ENCODE measurements at regions not wholly inside any gene's neighbourhood (a gene's known extent, or its start where the extent isn't known, plus 50 kb on each side); places are given as distances from the start of the nearest gene placed in this dataset.

DNA sequence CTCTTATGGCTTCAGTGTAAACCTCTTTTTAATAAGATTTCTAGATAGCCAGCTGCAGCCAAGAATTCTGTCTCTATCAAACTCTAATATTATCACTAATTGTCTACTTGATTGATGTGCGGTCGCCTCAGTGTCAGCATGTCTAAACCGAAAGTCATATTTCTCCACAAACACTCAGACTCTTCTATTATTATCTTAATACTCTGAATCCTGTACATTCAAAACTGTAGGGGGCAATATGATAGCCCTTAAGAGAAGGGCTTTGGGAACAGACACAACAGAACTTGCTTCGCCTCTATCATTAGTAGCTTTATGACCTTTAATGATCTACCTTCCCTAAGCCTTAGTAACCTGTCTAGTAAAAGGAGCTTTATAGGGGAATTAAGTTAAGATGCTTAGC, 379.7 kb upstream of the PTCHD4 start:
- WGBS, result 81% methylated on average over 4 of the region's 4 CpGs
- Histone ChIP-seq H3K27me3 (no peaks in the 10 kb centered on the region), H3K27ac (replicated peaks in 1 of 4) (no peak overlapping the region), H3K4me1 (no peaks in the 10 kb centered on the region), H3K9me3 (no peaks in the 10 kb centered on the region), H3K4me3 (no peak overlapping the region), H3K36me3 (no peaks in the 10 kb centered on the region)
- TF ChIP-seq, protein P1, sequence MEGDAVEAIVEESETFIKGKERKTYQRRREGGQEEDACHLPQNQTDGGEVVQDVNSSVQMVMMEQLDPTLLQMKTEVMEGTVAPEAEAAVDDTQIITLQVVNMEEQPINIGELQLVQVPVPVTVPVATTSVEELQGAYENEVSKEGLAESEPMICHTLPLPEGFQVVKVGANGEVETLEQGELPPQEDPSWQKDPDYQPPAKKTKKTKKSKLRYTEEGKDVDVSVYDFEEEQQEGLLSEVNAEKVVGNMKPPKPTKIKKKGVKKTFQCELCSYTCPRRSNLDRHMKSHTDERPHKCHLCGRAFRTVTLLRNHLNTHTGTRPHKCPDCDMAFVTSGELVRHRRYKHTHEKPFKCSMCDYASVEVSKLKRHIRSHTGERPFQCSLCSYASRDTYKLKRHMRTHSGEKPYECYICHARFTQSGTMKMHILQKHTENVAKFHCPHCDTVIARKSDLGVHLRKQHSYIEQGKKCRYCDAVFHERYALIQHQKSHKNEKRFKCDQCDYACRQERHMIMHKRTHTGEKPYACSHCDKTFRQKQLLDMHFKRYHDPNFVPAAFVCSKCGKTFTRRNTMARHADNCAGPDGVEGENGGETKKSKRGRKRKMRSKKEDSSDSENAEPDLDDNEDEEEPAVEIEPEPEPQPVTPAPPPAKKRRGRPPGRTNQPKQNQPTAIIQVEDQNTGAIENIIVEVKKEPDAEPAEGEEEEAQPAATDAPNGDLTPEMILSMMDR (IDR thresholded peaks at IDR 0.05), result no peak
- TF ChIP-seq POLR2AphosphoS5 (IDR thresholded peaks at IDR 0.05) (no peak), POLR2A (IDR thresholded peaks at IDR 0.05; ENCODE audit: low read depth) (no peak)
- intact Hi-C loops (cut with DNase I), result no loop called here
- no peak for DNase-seq (ENCODE audit: extremely low spot score)

DNA sequence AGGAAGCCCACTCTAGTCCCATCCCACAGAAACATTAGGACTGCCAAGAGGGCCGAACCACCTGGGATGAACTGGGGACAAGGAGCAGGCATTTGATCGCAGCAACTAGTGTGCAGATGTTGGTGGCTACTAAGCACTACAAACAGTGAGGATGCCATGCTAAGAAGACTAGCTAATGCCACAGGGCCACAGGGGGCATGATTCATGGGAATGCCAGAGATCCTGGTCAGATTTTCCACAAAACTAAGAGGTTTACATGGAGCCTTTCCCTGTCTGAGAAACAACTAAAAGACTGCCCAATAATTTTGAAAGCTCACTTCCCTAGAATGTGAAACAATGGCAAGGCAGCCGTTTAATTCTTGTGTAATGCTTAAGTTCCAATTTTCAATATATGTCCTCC, 375.9 kb upstream of the PTCHD4 start:
- DNase-seq (ENCODE audit: extremely low spot score), result no peak
- no peaks in the 10 kb centered on the region for H3K9me3 ChIP-seq
- 87% methylated on average over 3 of the region's 3 CpGs for WGBS

DNA sequence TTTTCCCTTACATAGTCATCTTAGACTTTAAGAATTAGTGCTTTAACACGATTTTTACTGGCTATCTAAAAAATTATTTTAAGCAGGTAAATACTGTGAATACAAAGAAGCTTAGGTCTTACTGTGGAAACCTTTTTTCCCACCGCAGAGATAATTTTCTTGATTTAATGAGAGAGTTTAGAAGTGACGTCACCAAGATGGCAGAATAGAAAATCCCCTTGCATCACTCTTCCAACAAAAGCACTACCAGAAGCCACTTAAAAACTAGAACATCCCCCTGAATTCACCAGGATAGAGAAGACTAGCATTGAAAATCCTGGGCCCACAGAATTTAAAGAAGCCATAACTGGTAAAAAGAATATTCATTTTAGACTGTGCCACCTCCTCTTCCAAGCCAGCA, 375.4 kb upstream of the PTCHD4 start:
- Histone ChIP-seq H3K4me3 (no peak overlapping the region), H3K36me3 (no peaks in the 10 kb centered on the region), H3K4me1 (no peaks in the 10 kb centered on the region), H3K9me3 (no peaks in the 10 kb centered on the region), H3K27me3 (no peaks in the 10 kb centered on the region), H3K27ac (replicated peaks in 1 of 4) (no peak overlapping the region)
- WGBS, result 65% methylated on average over 3 of the region's 3 CpGs
- DNase-seq (ENCODE audit: extremely low spot score), result no peak
- intact Hi-C loops (cut with DNase I), result no loop called here
- TF ChIP-seq, protein P1 (IDR thresholded peaks at IDR 0.05), result no peak
- TF ChIP-seq POLR2A (IDR thresholded peaks at IDR 0.05; ENCODE audit: low read depth) (no peak), EP300 (IDR thresholded peaks at IDR 0.05) (no peak), POLR2AphosphoS5 (IDR thresholded peaks at IDR 0.05) (no peak)

More for the DNA sequence above, 375.9 kb upstream of the PTCHD4 start:
- no peaks in the 10 kb centered on the region for H3K27me3 ChIP-seq
- no peak overlapping the region for H3K27ac ChIP-seq (replicated peaks in 1 of 4)
- H3K4me3 ChIP-seq, result no peak overlapping the region
- intact Hi-C loops (cut with DNase I), result no loop called here
- no peaks in the 10 kb centered on the region for H3K36me3 ChIP-seq
- TF ChIP-seq POLR2AphosphoS5 (IDR thresholded peaks at IDR 0.05), result no peak
- TF ChIP-seq, protein P1 (IDR thresholded peaks at IDR 0.05), result no peak
- no peak for TF ChIP-seq EP300 (IDR thresholded peaks at IDR 0.05)
- no peak for TF ChIP-seq POLR2A (IDR thresholded peaks at IDR 0.05; ENCODE audit: low read depth)
- no peaks in the 10 kb centered on the region for H3K4me1 ChIP-seq

DNA sequence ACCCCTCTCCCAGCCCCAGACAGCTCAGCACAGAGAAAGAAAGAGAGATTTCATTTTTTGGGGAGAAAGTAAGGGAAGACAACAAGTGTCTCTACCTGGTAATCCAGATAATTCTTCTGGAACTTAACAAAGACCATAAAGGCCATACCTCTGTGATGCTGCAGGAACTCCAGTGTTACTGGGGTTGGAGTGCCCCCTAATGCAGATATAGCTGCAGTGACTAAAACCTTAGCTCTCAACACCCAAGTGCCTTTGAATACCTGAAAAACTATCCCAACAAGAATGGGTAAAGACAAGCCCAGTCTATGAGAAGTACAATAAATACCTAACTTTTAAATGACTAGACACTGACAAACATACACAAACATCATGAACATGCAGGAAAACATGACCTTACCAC, 365.3 kb upstream of the PTCHD4 start:
- intact Hi-C loops (cut with DNase I), result no loop called here
- TF ChIP-seq EP300 (IDR thresholded peaks at IDR 0.05), result no peak
- no peak for TF ChIP-seq POLR2AphosphoS5 (IDR thresholded peaks at IDR 0.05)
- no peak for DNase-seq (ENCODE audit: extremely low spot score)
- Histone ChIP-seq H3K27ac (replicated peaks in 1 of 4) (no peak overlapping the region), H3K27me3 (no peaks in the 10 kb centered on the region), H3K9me3 (no peaks in the 10 kb centered on the region), H3K4me3 (no peak overlapping the region), H3K36me3 (no peaks in the 10 kb centered on the region), H3K4me1 (no peaks in the 10 kb centered on the region)

DNA sequence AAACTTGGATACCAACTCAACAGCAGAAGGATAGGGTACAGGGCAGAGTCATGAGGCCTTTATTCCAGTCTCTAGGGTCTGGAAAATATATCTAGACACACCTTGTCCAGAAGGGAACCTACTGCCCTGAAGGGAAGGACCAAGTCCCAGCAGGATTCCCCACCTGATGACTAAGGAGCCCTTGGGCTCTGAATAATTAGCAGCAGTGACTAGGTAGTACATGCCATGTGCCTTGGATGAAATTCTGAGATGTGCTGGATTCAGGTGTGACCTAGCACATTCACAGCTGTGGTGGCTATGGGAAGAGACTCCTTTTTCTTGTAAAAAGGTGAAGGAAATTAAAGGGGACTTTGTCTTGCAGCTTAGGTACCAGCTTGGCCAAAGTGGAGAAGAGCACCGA, 364.3 kb upstream of the PTCHD4 start:
- intact Hi-C loops (cut with DNase I), result no loop called here
- Histone ChIP-seq H3K9me3 (no peaks in the 10 kb centered on the region), H3K36me3 (no peaks in the 10 kb centered on the region), H3K4me1 (no peaks in the 10 kb centered on the region), H3K27ac (replicated peaks in 1 of 4) (no peak overlapping the region), H3K27me3 (no peaks in the 10 kb centered on the region), H3K4me3 (no peak overlapping the region)
- WGBS, result 80% methylated on average over 1 of the region's 1 CpG
- no peak for TF ChIP-seq EP300 (IDR thresholded peaks at IDR 0.05)
- TF ChIP-seq POLR2A (IDR thresholded peaks at IDR 0.05; ENCODE audit: low read depth), result no peak
- no peak for TF ChIP-seq POLR2AphosphoS5 (IDR thresholded peaks at IDR 0.05)
- TF ChIP-seq, protein P1 (IDR thresholded peaks at IDR 0.05), result no peak
- no peak for DNase-seq (ENCODE audit: extremely low spot score)

All from esophagus muscularis mucosa (tissue), 4 donors.